ENCODE measurements at regions not wholly inside any gene's neighbourhood (a gene's known extent, or its start where the extent isn't known, plus 50 kb on each side); places are given as distances from the start of the nearest gene placed in this dataset.

GRCh38 chr4:36815536-36815935 is 429.0 kb upstream of the NWD2 start:
- Histone ChIP-seq H3K4me3 (ENCODE audit: low read depth, low read length) (no peak overlapping the region), H3K4me1 (ENCODE audit: control insufficient read depth, insufficient read depth, low read length) (no peaks in the 10 kb centered on the region), H3K9me3 (ENCODE audit: control insufficient read depth, insufficient read depth, low read depth, low read length) (no peaks in the 10 kb centered on the region), H3K36me3 (ENCODE audit: control insufficient read depth in 2 of 2, insufficient read depth in 1 of 2, low read length in 2 of 2) (no peaks in the 10 kb centered on the region), H3K27ac (ENCODE audit: extremely low read depth, low read depth, low read length) (no peak overlapping the region)
- no peak for TF ChIP-seq INSM2 (tag by site-specific recombination; IDR thresholded peaks at IDR 0.05)
- TF ChIP-seq ZSCAN4 (tag by site-specific recombination; IDR thresholded peaks at IDR 0.05) = no peak
- no peak for TF ChIP-seq ZNF16 (tag by site-specific recombination; IDR thresholded peaks at IDR 0.05; ENCODE audit: low read depth)
- TF ChIP-seq ATF2 (tag by site-specific recombination; IDR thresholded peaks at IDR 0.05; ENCODE audit: low read depth) = no peak
- no peak for TF ChIP-seq ZNF19 (tag by site-specific recombination; IDR thresholded peaks at IDR 0.05; ENCODE audit: low read depth)
- no peak for TF ChIP-seq ZNF404 (tag by site-specific recombination; IDR thresholded peaks at IDR 0.05)
- TF ChIP-seq ZNF211 (tag by site-specific recombination; IDR thresholded peaks at IDR 0.05; ENCODE audit: low read depth) = no peak
- no peak for TF ChIP-seq ZSCAN30 (tag by site-specific recombination; IDR thresholded peaks at IDR 0.05)
- TF ChIP-seq SCRT2 (tag by site-specific recombination; IDR thresholded peaks at IDR 0.05) = no peak
- no peak for TF ChIP-seq ZNF558 (tag by site-specific recombination; IDR thresholded peaks at IDR 0.05)
- TF ChIP-seq ZNF2 (tag by site-specific recombination; IDR thresholded peaks at IDR 0.05) = no peak
- TF ChIP-seq ZNF600 (tag by site-specific recombination; IDR thresholded peaks at IDR 0.05) = no peak
- TF ChIP-seq ZNF366 (tag by site-specific recombination; conservative IDR thresholded peaks at IDR 0.05) = no peak
- CTCF ChIA-PET = no interaction called here
- POLR2A ChIA-PET = no interaction called here

GRCh38 chr4:36823199-36823967 is 421.2 kb upstream of the NWD2 start:
- no peaks in the 10 kb centered on the region for H3K9me3 ChIP-seq (ENCODE audit: control insufficient read depth, insufficient read depth, low read depth, low read length)
- CTCF ChIA-PET = no interaction called here
- no peak overlapping the region for H3K4me3 ChIP-seq (ENCODE audit: low read depth, low read length)
- H3K4me1 ChIP-seq (ENCODE audit: control insufficient read depth, insufficient read depth, low read length) = no peaks in the 10 kb centered on the region
- TF ChIP-seq ZNF10 (tag by site-specific recombination; IDR thresholded peaks at IDR 0.05) (no peak), ZNF426 (tag by site-specific recombination; IDR thresholded peaks at IDR 0.05) (no peak), ZFHX2 (tag by site-specific recombination; conservative IDR thresholded peaks at IDR 0.05) (no peak), KLF17 (tag by site-specific recombination; IDR thresholded peaks at IDR 0.05) (no peak), GLI4 (tag by site-specific recombination; IDR thresholded peaks at IDR 0.05) (no peak), ZNF830 (tag by site-specific recombination; IDR thresholded peaks at IDR 0.05; ENCODE audit: low read depth) (no peak), ZNF658 (tag by site-specific recombination; IDR thresholded peaks at IDR 0.05) (no peak), ZNF677 (tag by site-specific recombination; IDR thresholded peaks at IDR 0.05) (no peak), ZNF155 (tag by site-specific recombination; IDR thresholded peaks at IDR 0.05) (no peak)
- H3K36me3 ChIP-seq (ENCODE audit: control insufficient read depth in 2 of 2, insufficient read depth in 1 of 2, low read length in 2 of 2) = no peaks in the 10 kb centered on the region
- no peak overlapping the region for H3K27ac ChIP-seq (ENCODE audit: extremely low read depth, low read depth, low read length)
- POLR2A ChIA-PET = no interaction called here

All from HEK293 (cell line).